Neural cell (in vitro differentiated cells): ENCODE measurements at regions not wholly inside any gene's neighbourhood (a gene's known extent, or its start where the extent isn't known, plus 50 kb on each side); places are given as distances from the start of the nearest gene placed in this dataset.

Source experiments
- H2AFZ ChIP-seq: fragments of 200-600, 300-800 bp; sonication (generic), shearing (Covaris generic); 2 replicates; pipeline ENCODE4 v1.6.0; 2014; ENCODE audit warnings: low read depth, mild to moderate bottlenecking, antibody characterized with exemption, low read length, moderate library complexity
- H3F3A ChIP-seq: fragments of 200-600 bp; shearing (Covaris generic); 2 replicates; pipeline ENCODE4 v1.6.1; 2016; ENCODE audit warnings: mild to moderate bottlenecking, moderate library complexity, mixed read lengths, antibody characterized with exemption, low read length; ENCODE audit not compliant: insufficient read depth, poor library complexity, severe bottlenecking
- H3K27ac ChIP-seq: fragments of 200-600, 300-800 bp; sonication (generic), shearing (Covaris generic); 2 replicates; pipeline ENCODE4 v1.5.1; 2014; ENCODE audit warnings: mild to moderate bottlenecking, low read length, moderate library complexity
- H3K27me3 ChIP-seq: fragments of 300-800, 200-600 bp; sonication (generic), shearing (Covaris generic); 2 replicates; pipeline ENCODE4 v1.6.0; 2014; ENCODE audit warnings: mild to moderate bottlenecking, low read depth, low read length, moderate library complexity; ENCODE audit not compliant: insufficient read depth
- H3K36me3 ChIP-seq: fragments of 300-800, 200-600 bp; sonication (generic), shearing (Covaris generic); 2 replicates; pipeline ENCODE4 v1.5.1; 2014; ENCODE audit warnings: mild to moderate bottlenecking, antibody characterized with exemption, low read length, moderate library complexity; ENCODE audit not compliant: insufficient read depth
- H3K4me2 ChIP-seq: fragments of 300-800, 200-600 bp; sonication (generic), shearing (Covaris generic); 2 replicates; pipeline ENCODE4 v1.6.0; 2014; ENCODE audit warnings: mild to moderate bottlenecking, low read length
- H3K4me3 ChIP-seq: fragments of 300-800, 200-600 bp; sonication (generic), shearing (Covaris generic); 2 replicates; pipeline ENCODE4 v1.5.1; 2014; ENCODE audit warnings: mild to moderate bottlenecking, low read length, moderate library complexity
- H3K79me2 ChIP-seq: fragments of 200-600 bp; shearing (Covaris generic); replicated peaks from 2 replicates; pipeline ENCODE4 v1.6.0; 2014; ENCODE audit warnings: mild to moderate bottlenecking, low read length, moderate library complexity; ENCODE audit not compliant: insufficient read depth
- H3K9ac ChIP-seq: fragments of 300-800, 200-600 bp; sonication (generic), shearing (Covaris generic); 2 replicates; pipeline ENCODE4 v1.6.1; 2016; ENCODE audit warnings: mild to moderate bottlenecking, low read length, mixed read lengths
- H3K9me2 ChIP-seq: fragments of 200-600 bp; shearing (Covaris generic); 2 replicates; pipeline ENCODE4 v1.6.1; 2016; ENCODE audit warnings: mild to moderate bottlenecking, low read length, mixed read lengths; ENCODE audit not compliant: insufficient read depth
- H3K9me3 ChIP-seq: fragments of 200-600, 300-800 bp; sonication (generic), shearing (Covaris generic); 2 replicates; pipeline ENCODE4 v1.6.1; 2016; ENCODE audit warnings: mild to moderate bottlenecking, mixed run types, low read length, moderate library complexity, mixed read lengths
- H4K20me1 ChIP-seq: fragments of 200-600 bp; shearing (Covaris generic); 2 replicates; pipeline ENCODE4 v1.6.1; 2016; ENCODE audit warnings: mild to moderate bottlenecking, mixed run types; ENCODE audit not compliant: insufficient read depth
- EP300 ChIP-seq: fragments of 450-650 bp; conservative IDR thresholded peaks from 2 replicates; pipeline ENCODE4 v1.6.1; 2014; ENCODE audit warnings: antibody characterized with exemption, mild to moderate bottlenecking, moderate library complexity; ENCODE audit not compliant: poor library complexity, severe bottlenecking
- EZH2 ChIP-seq: fragments of 200-600, 300-800 bp; shearing (Covaris generic), sonication (generic); IDR thresholded peaks from 2 replicates; pipeline ENCODE4 v1.6.1; 2014; ENCODE audit warnings: antibody characterized with exemption, low read length, borderline replicate concordance, mild to moderate bottlenecking; ENCODE audit not compliant: insufficient read depth, poor library complexity, severe bottlenecking
- MXI1 ChIP-seq: fragments of 450-650 bp; conservative IDR thresholded peaks from 2 replicates; pipeline ENCODE4 v1.6.1; 2014; ENCODE audit warnings: antibody characterized with exemption, mild to moderate bottlenecking; ENCODE audit not compliant: poor library complexity, severe bottlenecking
- POLR2AphosphoS5 ChIP-seq: IDR thresholded peaks from 2 replicates; pipeline ENCODE4 v1.6.1; 2012
- RAD21 ChIP-seq: fragments of 450-650 bp; conservative IDR thresholded peaks from 2 replicates; pipeline ENCODE4 v1.6.1; 2014; ENCODE audit warnings: antibody characterized with exemption, mild to moderate bottlenecking, moderate library complexity
- SMC3 ChIP-seq: fragments of 450-650 bp; conservative IDR thresholded peaks from 2 replicates; pipeline ENCODE4 v1.6.1; 2014; ENCODE audit warnings: antibody characterized with exemption, mild to moderate bottlenecking, moderate library complexity; ENCODE audit not compliant: poor library complexity
- TAF1 ChIP-seq: IDR thresholded peaks from 2 replicates; pipeline ENCODE4 v1.6.1; 2012; ENCODE audit warnings: low read depth
- TF ChIP-seq, protein P1 (sequence below): fragments of 450-650 bp; IDR thresholded peaks from 2 replicates; pipeline ENCODE4 v1.5.1; 2014; ENCODE audit warnings: antibody characterized with exemption, mild to moderate bottlenecking, moderate library complexity; ENCODE audit not compliant: poor library complexity, severe bottlenecking
- TF ChIP-seq, protein P2 (sequence below): IDR thresholded peaks from 2 replicates; pipeline ENCODE4 v1.6.1; 2012; ENCODE audit warnings: borderline replicate concordance

- Histone ChIP-seq H3K9me2 (no peaks in the 10 kb centered on the region), H3K36me3 (no peaks in the 10 kb centered on the region), H2AFZ (no peak overlapping the region), H3K27ac (no peak overlapping the region), H3K9ac (no peak overlapping the region), H4K20me1 (no peaks in the 10 kb centered on the region), H3K4me3 (no peak overlapping the region), H3K27me3 (no peaks in the 10 kb centered on the region), H3K4me2 (no peak overlapping the region), H3K79me2 (no peaks in the 10 kb centered on the region), H3F3A (no peaks in the 10 kb centered on the region), H3K9me3 (no peaks in the 10 kb centered on the region)
- no peak for TF ChIP-seq EP300
- TF ChIP-seq, protein P1, sequence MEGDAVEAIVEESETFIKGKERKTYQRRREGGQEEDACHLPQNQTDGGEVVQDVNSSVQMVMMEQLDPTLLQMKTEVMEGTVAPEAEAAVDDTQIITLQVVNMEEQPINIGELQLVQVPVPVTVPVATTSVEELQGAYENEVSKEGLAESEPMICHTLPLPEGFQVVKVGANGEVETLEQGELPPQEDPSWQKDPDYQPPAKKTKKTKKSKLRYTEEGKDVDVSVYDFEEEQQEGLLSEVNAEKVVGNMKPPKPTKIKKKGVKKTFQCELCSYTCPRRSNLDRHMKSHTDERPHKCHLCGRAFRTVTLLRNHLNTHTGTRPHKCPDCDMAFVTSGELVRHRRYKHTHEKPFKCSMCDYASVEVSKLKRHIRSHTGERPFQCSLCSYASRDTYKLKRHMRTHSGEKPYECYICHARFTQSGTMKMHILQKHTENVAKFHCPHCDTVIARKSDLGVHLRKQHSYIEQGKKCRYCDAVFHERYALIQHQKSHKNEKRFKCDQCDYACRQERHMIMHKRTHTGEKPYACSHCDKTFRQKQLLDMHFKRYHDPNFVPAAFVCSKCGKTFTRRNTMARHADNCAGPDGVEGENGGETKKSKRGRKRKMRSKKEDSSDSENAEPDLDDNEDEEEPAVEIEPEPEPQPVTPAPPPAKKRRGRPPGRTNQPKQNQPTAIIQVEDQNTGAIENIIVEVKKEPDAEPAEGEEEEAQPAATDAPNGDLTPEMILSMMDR, result no peak
- TF ChIP-seq EZH2, result no peak
- TF ChIP-seq SMC3, result no peak
- TF ChIP-seq, protein P2, sequence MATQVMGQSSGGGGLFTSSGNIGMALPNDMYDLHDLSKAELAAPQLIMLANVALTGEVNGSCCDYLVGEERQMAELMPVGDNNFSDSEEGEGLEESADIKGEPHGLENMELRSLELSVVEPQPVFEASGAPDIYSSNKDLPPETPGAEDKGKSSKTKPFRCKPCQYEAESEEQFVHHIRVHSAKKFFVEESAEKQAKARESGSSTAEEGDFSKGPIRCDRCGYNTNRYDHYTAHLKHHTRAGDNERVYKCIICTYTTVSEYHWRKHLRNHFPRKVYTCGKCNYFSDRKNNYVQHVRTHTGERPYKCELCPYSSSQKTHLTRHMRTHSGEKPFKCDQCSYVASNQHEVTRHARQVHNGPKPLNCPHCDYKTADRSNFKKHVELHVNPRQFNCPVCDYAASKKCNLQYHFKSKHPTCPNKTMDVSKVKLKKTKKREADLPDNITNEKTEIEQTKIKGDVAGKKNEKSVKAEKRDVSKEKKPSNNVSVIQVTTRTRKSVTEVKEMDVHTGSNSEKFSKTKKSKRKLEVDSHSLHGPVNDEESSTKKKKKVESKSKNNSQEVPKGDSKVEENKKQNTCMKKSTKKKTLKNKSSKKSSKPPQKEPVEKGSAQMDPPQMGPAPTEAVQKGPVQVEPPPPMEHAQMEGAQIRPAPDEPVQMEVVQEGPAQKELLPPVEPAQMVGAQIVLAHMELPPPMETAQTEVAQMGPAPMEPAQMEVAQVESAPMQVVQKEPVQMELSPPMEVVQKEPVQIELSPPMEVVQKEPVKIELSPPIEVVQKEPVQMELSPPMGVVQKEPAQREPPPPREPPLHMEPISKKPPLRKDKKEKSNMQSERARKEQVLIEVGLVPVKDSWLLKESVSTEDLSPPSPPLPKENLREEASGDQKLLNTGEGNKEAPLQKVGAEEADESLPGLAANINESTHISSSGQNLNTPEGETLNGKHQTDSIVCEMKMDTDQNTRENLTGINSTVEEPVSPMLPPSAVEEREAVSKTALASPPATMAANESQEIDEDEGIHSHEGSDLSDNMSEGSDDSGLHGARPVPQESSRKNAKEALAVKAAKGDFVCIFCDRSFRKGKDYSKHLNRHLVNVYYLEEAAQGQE, result no peak
- TF ChIP-seq MXI1, result no peak
- no peak for TF ChIP-seq TAF1
- no peak for TF ChIP-seq RAD21
- no peak for TF ChIP-seq POLR2AphosphoS5
These were observed 137.7 kb upstream of the NKX1-1 start for GRCh38 chr4:1543976-1544375.

DNA sequence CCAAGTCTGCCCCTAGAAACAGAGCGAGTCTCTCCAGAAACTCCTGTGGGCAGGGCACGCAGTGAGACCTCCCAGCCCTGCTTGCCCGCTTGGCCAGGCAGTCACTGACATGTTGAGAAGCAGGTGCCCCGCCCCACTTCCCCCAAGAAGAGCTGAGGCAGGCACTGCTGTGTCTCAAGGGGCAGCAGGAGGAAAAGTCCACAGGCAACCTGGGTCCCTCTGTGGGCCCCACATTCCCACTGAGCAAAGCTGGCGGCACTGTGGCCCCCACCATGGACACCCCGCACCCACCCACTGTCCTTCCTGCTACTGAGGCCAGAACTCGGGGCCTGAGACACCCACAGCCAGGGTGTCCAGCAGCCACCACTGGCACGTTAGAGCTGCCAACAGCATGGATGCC, 137.3 kb upstream of the NKX1-1 start:
- H3F3A ChIP-seq, result no peaks in the 10 kb centered on the region
- no peaks in the 10 kb centered on the region for H3K27me3 ChIP-seq
- no peaks in the 10 kb centered on the region for H3K79me2 ChIP-seq
- no peak overlapping the region for H3K4me2 ChIP-seq
- H2AFZ ChIP-seq, result no peak overlapping the region
- TF ChIP-seq TAF1 (no peak), MXI1 (no peak), SMC3 (no peak)
- TF ChIP-seq, protein P2, result no peak
- no peak overlapping the region for H3K27ac ChIP-seq
- H3K36me3 ChIP-seq, result no peaks in the 10 kb centered on the region
- no peak overlapping the region for H3K9ac ChIP-seq
- no peaks in the 10 kb centered on the region for H4K20me1 ChIP-seq
- H3K9me2 ChIP-seq, result no peaks in the 10 kb centered on the region
- no peaks in the 10 kb centered on the region for H3K9me3 ChIP-seq
- H3K4me3 ChIP-seq, result no peak overlapping the region
